Esophagus muscularis mucosa (tissue), 4 donors: ENCODE measurements at regions not wholly inside any gene's neighbourhood (a gene's known extent, or its start where the extent isn't known, plus 50 kb on each side); places are given as distances from the start of the nearest gene placed in this dataset.

Experiments used
- EP300 ChIP-seq: sonication (generic); formaldehyde crosslinking; IDR thresholded peaks from one replicate; pipeline ENCODE4 v1.6.1; 2017; ENCODE audit warnings: antibody characterized with exemption
- POLR2AphosphoS5 ChIP-seq, 2 donors: sonication (generic); formaldehyde crosslinking; IDR thresholded peaks; one replicate each; pipeline ENCODE4 v1.6.1; 2017; ENCODE audit warnings: antibody characterized with exemption in 2 of 2
- TF ChIP-seq, protein P1 (sequence below), 3 experiments: fragments of 200-600 bp in 2 of 3; fragments of 450-650 bp in 1 of 3; sonication (generic) in 2 of 3; IDR thresholded peaks; one replicate each; pipeline ENCODE4 v1.5.1; 2017 to 2019; ENCODE audit warnings: antibody characterized with exemption in 3 of 3, mild to moderate bottlenecking in 2 of 3, moderate library complexity in 1 of 3

DNA sequence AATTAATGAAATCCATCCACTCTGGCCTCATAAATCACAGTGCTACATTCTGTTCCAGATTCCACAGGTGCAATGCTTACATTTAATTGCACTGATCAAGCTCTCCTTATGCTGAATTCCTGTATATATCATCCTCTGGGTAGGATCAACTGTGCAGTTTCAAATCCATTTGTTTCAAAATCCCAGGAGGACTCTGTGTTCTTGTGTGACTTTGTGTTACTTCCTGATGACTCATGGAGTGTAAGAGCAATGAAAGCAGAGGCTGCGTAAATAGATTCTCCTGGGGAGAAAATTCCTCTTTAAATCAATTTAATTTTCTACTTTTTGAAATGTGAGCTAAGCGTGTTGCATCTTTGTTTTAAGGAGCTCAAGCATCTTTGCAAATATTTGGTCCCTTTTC lies 752.7 kb downstream of the METTL15 start:
- TF ChIP-seq, protein P1, sequence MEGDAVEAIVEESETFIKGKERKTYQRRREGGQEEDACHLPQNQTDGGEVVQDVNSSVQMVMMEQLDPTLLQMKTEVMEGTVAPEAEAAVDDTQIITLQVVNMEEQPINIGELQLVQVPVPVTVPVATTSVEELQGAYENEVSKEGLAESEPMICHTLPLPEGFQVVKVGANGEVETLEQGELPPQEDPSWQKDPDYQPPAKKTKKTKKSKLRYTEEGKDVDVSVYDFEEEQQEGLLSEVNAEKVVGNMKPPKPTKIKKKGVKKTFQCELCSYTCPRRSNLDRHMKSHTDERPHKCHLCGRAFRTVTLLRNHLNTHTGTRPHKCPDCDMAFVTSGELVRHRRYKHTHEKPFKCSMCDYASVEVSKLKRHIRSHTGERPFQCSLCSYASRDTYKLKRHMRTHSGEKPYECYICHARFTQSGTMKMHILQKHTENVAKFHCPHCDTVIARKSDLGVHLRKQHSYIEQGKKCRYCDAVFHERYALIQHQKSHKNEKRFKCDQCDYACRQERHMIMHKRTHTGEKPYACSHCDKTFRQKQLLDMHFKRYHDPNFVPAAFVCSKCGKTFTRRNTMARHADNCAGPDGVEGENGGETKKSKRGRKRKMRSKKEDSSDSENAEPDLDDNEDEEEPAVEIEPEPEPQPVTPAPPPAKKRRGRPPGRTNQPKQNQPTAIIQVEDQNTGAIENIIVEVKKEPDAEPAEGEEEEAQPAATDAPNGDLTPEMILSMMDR (IDR thresholded peaks at IDR 0.05): no peak
- TF ChIP-seq POLR2AphosphoS5 (IDR thresholded peaks at IDR 0.05) (no peak), EP300 (no peak)
